HG02852 (cell line): ENCODE measurements at regions not wholly inside any gene's neighbourhood (a gene's known extent, or its start where the extent isn't known, plus 50 kb on each side); places are given as distances from the start of the nearest gene placed in this dataset.

ENCODE experiments used
- ATAC-seq: cut with Tn5 transposase; IDR thresholded peaks from one replicate; pipeline ENCODE4 v1.9.1; 2021; ENCODE audit warnings: mild to moderate bottlenecking, moderate library complexity; ENCODE audit not compliant: unreplicated experiment

DNA sequence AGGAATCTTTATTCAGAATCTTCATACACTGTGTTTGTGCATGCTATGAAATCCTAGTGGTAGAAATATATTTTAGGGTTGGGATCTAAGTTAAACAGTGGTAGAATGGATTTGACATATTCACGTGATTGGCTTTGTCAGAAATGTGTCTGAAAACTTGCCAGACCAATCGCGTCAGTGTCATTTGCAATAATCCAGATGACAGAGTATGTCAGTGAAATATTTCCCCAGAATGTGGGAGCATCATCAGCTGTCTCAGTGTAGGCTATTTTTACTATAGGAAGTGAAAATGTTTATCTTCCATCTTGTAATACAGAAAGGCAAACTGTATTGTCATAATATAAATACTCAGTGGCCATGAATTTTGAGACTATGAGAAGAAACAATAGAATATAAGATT, 220.6 kb upstream of the EDIL3 start:
- ATAC-seq, result no peak

DNA sequence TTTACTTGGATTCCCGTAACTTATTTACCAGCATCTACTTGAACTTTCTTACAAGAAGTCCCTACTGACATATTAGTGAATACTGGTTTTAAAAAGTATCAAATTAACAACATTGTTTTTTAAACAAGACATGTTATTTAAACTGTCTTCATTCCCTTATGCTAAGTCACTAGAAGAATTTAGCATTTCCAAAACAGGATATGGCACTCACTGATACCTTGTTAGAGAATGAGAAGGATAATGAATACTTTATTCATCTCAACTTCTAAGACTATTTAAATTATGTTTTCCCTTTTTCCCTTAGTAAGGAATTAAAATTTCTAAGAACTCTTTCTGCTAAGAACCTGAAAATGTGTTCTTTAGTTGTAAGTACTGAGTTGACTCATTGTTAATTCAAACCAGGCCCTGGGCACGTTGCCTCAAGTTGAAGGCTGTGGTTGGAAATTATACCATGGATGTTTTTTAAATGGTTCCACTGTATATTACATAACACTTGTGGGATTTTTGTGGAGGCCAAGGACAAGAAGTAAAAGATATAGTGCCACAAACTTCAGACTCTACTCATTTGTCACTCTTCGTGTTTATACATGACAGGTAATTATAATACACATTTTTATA, 219.0 kb upstream of the EDIL3 start:
- no peak for ATAC-seq

DNA sequence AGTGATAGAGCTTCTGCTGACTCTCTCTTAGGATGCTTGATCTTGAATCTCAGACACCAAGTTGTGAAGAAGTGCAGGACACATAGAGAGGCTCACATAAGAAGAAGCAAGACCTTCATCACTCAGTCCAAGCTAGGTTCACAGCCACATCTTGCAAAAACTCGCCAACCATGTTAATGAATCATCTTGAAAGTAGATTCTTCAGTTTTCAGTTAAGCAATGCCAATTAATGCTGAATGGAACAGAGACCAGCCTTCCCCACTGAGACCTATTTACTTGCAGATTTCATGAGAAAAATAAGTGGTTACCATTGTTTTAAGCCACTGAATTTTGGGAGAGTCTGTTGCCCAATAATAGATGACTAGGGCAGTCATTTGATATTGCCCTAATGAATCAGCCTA, 217.7 kb upstream of the EDIL3 start:
- no peak for ATAC-seq

DNA sequence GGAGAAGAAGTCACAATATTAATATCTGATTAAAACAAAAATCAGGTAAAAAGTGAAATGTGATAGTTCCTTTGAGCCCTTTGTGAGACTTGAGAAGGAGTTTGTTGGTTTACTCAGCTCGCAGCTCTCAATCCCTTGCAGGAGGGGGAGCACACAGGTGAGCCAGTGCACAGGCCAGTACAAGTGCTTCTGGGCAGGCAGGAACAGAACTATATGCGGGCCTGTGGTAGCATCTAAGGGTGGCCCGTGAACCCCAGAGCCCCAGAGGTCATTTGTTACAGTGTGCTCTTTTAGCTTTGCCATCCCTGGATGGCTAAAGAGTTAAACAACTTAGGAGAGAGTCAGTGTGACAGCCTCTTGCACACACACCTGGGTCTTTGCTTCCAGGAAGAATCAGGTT, 215.3 kb upstream of the EDIL3 start:
- ATAC-seq, result no peak

DNA sequence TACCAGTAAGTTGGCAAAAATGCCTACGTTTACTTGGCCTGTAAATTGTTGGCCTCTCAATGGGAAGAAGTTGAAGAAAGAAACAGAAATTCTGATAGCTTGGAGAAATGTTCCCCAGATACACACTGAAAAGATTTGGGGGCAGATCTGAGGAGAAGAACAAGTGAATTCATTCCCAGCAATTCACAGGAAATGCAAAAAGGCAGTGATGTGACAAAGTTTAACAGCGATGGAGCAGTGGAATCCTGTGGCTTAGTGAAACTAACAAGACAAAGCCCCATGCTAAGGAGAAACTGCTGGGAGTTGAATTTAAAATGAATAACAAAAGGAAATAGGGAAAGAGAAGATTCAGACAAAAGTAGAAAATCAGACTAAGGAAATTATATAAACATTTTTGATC, 213.2 kb upstream of the EDIL3 start:
- no peak for ATAC-seq

DNA sequence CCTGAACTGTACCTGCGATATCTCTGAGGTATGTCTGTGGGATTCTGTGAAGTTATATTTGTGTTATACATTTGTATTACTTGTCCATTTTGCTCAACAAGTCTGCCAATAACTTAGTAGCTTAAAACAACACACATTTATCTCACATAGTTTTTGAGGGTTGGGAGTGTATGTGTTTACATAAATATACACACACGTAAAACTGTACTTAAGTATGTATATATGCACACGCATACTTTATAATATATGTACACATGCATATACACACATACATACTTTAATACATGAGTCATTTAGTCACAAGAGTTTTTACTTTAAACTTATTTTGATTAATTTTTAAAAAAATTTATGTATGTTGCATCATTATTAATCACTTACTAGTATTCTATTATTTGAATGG, 205.9 kb upstream of the EDIL3 start:
- no peak for ATAC-seq

DNA sequence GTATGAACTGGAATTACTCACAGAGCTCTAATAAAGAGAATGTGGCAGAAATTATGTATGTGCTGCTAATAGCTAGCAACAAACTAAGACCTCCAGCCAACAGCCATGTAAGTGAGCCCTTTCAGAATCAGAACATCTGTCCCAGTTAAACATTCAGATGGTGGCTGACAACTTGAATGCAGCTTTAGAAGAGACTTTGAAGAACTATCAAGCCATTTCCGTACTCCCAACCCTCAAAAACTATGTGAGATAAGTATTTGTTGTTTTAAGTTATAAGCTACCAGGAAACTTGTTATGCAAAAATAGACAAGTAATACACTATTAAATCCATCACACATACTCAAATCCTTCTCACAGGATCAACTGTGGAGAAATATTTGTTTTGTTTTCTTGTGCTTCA, 205.2 kb upstream of the EDIL3 start:
- no peak for ATAC-seq

DNA sequence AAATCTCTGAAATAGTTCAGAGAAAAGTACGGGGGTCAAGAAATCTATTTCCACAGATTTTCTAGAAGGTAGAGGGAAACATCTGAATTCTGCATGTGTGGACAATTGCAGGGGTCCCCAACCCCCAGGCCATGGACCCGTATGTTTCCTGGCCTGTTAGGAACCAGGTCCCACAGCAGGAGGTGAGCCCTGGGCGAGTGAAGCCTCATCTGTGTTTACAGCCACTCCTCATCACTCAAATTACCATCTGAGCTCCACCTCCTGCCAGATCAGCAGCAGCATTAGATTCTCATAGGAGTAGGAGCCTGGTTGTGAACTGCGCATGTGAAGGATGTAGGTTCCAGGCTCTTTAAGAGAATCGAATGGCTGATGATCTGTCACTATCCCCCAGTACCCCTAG, 200.5 kb upstream of the EDIL3 start:
- ATAC-seq, result no peak

DNA sequence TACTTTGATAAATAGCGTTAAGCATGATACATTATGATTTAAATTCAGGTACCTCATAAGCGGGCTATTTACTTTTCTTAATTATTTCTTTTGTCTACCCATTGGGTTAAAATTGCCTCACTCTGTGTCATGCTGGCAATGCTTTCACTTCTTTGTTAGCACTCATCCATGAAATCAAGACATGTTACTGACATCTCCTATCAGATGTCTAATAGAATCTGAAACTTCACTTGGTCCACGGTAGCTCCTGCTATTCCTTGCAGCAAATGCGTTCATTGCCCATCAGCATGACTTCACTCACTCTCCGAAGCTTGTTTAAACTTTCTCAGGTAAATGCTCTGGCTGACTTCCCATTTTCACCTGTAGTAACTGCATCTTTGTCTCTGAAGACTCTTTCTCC, 193.5 kb upstream of the EDIL3 start:
- no peak for ATAC-seq

DNA sequence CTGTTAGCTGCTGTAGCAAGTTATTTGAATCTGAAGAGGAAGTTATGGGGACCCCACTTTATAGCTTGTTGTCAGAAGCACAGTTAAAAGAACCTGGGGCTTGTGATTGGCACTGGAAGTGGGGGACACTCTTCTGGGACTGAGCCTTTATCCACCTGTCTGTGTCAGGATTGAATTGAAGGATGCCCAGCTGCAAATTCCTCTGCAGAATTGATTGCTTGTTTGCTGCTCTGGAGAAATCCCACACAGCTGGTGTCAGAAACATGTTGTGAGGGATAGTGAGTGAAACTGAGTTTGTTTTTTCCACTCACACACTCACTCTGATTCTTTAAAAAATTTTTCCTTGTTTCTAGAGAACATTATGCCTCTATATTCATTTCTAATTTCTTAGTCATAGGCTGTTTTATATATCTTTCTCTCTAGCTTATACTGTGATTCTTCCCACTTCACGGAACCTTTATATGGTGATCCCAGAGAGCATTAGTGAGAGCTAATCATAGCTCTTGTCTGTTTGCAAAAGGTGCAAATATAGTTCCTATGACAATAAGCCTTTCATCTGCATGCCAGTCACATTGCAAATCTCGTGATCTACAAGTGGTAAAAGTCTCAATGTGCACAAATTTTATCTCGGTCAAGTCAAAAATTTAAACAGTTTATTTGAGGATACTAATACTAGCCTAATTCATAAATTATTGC, 188.5 kb upstream of the EDIL3 start:
- ATAC-seq, result no peak

DNA sequence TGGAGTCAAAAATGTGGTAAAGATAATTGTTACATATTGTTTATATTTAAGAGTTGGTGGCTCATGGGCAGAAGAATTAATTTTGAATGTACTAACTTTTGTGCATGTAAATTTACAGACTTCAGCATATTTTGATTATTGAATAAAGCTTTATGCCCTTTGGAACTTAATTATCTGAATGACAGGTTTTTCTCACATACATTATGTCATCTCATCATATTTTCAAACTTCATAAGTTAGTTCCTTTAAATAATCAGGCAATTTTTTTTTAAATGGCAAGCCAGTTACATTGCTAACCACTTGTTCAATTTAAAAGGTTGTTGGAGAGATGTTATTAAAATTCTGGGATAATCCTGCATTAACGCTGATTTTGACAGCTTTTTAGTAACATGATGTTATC, 184.6 kb upstream of the EDIL3 start:
- ATAC-seq, result no peak

DNA sequence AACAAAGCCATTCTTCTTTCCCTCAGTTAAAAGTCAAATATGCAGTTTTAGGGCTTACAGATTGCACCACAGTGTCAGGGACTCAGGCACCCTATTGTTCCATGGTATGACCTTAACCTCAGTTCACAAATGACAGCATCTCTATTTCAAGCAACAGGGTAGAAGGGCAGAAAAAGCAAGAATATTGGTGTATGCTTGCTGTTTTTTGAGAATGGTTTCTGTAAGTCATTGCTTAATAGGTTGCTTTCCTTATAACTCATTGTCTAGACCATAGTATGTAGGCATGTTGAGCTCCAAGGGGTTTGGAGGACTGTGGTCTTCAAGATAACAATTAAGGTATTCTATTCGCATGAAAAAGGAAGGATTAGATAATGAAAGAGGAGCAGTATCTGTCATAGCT, 183.5 kb upstream of the EDIL3 start:
- no peak for ATAC-seq

DNA sequence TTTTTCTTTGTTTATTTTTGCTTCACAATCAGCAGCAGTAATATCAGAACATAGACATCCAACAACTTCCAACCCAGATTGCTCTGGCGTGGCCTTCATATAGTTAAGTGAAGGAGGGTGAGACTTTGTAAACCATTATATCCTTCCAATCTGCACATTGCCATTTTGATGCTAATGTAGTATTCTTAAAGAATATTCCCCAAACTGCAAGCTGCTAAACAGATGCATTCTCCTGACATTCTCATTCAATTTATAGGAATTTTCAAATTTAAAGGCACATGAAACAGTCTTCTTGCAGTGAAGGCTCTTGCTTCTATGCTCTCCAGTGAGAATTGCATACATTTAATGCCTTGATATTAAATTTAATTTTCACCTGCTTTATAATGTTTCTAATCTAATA, 181.2 kb upstream of the EDIL3 start:
- no peak for ATAC-seq

DNA sequence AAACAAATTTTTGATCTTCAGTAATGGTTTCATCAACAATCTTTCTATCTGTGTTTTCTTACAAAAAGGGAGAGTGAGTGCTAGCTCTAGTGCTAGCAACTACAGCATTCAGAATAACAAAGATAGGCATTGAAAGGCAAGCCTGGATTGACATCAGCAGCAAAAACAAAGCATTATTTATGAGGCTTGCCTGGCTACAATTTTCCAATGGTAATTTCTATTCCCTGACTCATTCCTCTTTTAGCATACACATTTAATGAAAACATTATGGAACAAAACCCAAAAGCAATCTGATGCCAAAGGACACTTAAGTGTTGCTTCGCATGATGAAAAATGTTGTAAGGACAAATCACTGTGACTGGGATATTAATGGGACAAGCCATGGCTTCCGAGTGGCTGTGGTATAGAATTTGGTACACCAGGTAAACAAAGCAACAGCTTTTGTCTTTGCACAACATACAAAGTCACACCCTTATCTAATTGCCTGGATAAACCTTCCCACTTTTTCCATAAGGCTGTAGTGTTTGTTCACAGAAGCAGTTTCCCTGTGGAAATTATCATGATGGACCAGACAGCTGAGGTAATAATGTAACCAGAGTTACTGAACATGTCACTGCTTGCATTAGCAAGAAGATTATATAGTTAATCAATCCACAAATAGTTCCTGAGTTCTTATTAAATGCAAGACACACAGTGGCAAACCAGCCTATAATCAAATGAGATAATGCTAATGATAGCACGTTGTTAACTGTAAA, 179.8 kb upstream of the EDIL3 start:
- no peak for ATAC-seq

DNA sequence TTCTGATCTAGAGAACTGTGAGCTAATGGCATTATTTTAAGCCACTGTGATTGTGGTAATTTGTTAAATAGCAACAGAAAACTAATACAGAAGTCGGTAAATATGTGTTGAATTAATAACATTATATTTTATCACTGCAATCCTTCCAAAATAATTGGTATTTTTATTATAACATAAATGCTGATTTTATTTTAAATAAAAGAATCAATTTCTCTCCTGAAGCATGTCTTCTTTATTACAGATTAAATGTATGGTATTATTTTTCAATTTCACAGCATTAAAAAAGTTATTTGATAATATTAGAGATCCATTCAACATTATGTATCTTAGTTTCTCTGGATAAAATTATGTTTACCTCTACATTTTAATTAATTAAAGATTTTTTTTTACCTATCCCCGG, 165.5 kb upstream of the EDIL3 start:
- ATAC-seq, result no peak

DNA sequence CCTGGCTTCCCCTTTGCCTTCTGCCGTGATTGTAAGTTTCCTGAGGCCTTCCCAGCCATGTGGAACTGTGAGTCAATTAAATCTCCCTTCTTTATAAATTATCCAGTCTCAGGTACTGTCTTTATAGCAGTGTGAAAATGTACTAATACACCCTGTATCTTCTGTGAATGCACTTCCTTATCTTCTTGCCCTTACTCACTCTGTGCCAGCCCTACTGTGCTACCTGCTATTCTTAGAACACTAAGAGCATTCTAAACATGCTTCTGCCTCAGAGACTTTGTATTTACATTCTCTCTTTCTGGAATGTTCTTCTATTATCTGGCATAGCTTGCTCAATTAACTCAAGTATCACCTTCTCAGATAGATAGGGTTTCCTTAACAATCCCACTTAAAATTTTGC, 164.4 kb upstream of the EDIL3 start:
- no peak for ATAC-seq

DNA sequence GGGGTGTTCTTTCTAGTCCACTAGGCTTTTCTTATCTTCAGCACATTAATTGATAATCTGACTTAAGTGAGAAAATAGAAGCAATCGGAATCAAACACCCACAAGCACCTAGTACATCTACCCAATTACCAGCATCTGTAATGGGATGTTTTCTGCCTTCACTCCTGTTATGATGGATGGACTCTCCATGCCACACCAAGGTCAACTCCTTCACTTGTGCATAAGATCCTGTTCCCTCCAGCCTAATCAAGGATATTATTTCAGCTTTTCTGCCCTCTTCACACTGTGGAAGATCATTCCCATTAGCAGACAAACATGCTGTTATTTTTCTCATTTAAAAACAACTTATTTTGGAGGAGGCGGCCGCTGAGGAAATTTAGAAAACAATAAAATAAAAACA, 162.0 kb upstream of the EDIL3 start:
- ATAC-seq, result no peak

DNA sequence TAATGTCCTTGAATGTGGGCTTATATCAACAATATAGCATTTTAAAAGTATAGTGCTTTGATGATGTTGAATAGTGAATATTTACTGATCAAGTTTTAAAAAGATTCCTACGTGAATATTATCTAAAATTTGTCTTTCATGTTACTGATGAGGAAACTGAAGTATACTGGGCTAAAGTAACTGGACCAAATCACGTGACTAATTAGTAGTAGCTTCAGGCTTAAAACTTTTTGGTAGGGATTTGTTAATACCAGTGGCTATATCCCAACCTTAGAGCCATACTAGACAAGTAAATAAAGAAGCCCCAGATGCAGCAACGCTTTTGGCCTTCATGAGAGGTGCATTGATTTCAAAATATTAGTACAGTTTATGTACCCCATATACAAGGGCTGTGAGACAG, 152.1 kb upstream of the EDIL3 start:
- no peak for ATAC-seq

DNA sequence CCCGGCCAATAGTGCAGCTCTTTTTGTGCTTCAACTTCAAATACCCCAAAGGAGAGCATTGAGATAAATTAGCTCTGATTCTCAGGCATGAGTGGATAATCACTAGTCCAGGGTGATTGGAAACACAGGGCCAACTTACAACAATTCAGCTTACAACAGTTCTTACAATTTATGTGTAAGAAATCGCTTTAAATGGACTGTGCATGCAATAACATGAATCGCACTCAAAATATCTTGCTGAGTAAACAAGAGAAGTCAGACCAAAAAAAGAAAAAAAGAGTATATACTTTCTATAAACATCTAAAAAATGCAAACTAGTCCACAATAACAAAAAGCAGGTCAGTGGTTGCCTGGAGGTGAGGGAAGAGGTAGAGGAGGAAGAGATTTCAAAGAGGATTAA, 150.6 kb upstream of the EDIL3 start:
- ATAC-seq, result no peak

DNA sequence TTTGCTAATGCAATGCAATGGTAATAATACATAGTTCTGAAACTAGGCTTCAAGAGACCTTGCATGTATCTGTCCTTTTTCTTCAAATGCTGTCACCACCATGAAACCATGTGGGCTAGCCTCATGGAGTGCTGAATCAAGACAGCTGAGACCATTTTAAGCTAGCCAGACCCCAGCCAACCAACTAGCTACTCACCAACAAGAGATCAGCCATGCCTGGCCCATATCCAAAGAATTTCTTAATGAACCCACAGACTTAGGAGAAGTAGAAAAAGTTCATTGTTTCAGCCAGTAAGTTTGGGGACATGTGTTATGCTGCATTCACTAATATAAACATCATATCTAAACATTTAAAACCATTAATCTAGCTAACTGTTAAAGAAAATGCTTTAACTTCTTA, 139.8 kb upstream of the EDIL3 start:
- no peak for ATAC-seq

DNA sequence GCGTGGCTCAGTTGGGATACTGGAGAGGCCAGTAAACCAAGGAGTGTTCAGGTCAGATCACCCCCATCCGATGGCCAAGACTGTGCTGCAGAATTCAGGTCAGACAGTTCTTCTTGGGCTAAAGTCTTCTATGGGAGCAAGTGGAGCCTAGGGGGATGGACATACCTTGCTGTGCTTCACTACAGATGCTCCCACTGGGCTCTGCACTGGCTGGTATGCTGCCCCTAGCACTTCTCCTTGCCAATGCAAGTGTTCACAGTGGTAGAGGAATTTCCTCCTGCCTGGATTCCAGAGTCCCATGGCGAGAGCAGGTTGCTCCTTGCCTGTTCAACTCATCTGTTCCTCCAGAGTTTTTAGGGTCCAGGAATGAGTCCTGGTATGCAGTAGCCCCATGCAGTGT, 134.2 kb upstream of the EDIL3 start:
- ATAC-seq, result no peak

DNA sequence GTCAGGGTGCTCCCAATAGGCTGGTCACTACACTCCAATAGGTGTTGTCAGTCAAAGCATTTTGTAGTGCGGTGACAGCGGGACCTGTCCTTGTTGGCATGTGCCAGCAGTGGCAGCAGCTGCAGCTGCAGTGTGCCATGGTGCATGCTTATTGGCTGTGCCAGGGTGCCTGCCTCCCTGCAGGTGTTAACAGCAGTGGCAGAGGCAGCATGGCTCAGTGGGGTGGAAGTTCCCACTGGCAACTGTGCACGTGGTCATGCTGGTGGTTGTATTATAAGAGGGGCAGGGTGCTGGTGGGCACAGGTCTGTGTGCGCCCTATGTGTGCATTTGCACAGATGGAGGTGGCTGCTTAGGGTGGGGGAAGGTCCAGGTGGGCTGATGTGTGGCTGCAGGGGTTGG, 133.7 kb upstream of the EDIL3 start:
- no peak for ATAC-seq
